ENCODE measurements at regions not wholly inside any gene's neighbourhood (a gene's known extent, or its start where the extent isn't known, plus 50 kb on each side); places are given as distances from the start of the nearest gene placed in this dataset.
"Not testable (repeated sequence)": the region's sequence is repeated elsewhere in the genome, so short reads cannot be mapped to it uniquely, and the experiment has no call there.

DNA sequence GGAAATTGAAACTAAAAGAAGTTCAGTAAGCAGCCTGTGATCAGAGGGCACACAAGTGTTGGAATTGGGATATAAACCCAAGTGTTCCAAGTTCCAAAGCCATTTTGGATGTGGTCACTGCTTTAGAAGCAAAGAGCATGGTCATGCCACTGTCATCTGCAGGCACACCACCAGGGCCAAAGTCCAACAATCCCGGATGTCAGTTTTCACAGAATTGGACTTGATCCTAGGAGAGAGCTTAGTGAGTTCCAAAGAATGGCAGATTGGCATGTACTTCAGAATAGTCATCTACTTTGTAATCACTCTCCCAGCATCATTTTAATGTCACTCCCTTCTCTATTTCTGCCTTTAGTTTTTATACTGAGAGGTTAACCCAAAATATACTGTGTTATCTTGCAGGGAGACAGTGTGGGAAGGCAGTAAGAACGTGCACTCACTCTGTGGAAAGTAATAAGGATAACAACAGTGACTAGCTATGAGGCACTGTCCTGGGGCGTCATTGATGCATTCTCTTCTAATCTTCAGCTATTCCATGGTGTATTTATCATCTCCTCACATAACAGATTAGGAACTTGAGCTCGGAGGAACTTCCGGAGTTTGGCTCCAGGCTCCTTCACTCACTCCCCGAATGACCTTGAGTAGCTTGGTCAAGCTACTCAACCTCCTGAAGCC is 388.0 kb downstream of the ACTL7B start:
- intact Hi-C loops (cut with micrococcal nuclease) = no loop called here

DNA sequence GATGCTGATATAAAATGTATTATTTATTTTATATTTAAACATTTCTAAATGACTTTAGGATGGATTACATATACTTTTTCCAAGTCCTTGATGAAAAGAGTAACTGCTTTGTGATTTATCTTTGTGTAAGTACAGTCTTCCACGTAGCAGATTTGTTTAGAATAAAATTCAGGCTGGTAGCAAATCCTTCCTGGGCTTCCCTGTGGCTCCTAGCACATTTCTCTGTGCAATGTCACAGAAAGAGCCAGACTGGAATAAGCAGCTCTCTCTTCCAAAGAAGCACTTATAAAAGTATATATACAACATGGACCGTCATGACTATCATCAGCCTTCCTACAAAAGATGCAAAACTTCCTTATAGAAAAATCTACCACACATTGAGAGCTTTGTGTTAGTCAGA is 388.6 kb downstream of the ACTL7B start:
- intact Hi-C loops (cut with micrococcal nuclease) = no loop called here

DNA sequence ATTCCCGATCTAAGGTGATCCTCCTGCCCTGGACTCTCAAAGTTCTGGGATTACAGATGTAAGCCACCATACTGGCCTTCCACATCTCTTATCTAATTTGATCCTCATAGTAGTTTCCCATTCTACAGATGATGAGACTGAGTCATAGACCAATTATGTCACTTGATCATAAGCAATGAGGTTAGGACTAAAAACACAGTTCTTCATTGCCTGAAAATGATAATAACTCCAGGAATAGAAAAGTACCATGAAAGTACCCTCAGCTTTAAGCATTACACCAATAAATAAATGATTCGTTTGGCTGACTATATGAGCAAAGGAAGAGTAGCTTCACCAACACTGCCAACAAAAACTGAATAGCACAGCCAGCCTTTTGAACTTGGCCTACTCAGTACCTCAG is 389.5 kb downstream of the ACTL7B start:
- intact Hi-C loops (cut with micrococcal nuclease) = no loop called here

DNA sequence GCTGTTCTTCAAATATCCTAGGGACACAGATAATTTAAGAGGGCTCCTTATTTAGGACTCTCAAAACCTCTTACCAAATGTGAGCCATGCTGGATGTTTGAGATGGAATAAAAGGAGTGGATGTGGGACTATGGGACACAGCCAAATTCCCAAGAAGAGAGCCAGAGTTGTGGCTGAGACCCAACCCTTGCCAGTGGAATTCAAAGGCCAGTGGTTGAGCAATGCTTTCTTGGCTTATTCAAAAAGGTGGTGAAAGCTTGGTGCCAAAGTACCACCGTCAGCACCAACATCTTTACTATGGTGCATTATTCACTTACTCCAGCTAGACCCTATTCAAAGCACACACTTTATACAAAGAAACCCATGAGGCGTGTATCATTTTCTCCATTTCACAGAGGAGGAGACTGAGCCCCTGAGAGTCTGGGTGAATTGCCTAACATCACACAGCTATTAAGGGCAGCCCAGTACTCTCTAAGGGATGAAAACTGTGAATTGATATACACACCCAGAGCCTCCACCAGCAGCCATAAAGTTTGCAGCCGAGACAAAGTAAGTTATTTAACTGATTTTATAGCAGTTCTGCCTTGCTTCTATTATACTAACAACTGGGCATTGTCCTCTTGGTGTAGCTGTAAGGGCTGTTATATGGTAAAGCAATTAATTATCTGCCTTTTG is 391.7 kb downstream of the ACTL7B start:
- intact Hi-C loops (cut with micrococcal nuclease) = no loop called here

DNA sequence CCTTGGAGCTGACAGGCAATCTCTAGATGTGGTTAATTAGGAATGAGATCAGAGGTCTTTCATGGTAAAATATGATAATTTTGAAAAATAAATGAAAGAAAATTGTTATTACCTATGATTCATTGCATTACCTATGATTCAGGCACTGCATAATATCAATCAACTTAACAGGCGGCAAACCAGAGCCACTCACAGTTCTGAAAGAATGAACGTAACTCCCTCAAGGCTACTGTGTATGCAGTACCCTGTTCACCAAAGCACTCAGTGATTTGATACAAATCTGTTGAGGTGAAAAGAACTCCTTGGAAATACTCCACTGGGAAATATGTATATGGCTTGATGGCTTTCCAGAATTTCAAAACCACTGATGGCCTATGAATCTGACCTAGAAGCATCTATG is 398.9 kb downstream of the ACTL7B start:
- intact Hi-C loops (cut with micrococcal nuclease) = no loop called here

DNA sequence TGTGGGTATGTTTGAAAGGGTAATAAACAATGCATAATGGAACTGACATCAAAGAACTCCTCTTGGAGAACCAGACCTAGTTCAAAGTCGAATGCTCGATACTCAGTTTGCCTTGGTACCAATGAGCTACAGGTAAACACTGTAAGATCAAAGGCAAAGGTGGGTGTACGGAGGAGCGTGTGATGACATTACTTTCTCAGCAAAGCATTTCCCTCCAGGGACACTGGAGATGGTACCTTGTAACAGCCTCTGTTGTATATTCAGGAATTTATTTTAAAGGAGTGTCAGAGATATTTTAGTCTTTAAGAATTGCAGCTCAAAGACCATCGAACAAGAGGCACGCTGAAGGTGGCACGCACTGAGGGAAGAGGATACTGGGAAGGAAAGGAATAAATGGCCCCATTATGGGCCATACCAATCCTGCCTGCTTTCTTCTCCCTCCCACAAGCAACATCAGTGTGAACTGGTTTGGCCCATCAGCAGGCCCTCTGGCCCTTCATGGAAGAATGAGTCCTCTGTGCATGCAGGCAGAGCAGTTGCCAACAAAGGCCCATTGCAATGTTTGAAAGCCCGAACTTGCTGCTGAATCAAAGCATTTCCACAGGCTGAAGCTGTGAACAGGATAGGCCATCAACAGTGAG is 410.2 kb downstream of the ACTL7B start:
- intact Hi-C loops (cut with micrococcal nuclease) = no loop called here

DNA sequence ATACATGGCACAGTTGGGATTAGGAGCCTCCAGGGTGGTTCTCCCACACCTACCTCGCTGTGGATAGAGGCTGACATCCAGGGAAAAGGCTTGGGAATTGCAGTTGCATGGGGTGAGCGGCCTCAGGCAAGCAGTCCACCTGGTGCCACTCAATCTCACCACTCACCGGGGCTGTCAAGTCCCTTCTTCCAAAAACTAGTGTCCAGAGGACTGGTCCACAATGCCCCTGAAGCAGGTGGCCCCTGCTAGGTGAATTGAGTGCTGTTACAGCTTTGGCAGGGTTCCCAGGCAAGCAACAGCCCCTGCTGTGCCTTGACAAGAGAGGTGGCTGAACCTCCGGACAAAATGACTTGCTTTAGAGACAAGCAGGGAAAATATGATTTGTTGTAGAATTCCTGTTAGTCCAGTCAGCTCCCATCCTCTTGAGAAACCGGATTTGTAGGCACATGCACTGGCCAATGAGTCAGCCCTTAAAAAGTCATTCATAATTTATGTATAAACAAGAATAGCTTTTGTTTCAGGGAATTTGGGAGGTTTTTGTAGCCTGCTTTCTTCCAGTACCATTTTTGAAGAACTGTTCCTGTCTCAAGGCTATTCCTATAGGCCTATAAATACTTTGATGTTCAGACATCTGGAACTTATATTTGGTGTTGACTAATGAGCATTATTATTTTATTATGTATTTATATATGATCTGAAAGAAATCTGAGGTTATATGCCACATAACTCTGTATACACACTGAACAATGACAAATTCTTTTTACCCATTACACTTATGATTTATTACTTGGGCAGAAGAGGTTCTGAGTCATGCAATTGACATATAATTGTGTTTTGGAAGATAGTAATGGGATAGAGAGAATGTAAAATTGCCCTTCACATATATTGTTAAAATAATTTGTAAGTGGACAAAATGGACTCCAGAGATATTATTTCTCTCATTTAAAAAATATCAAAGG is 411.1 kb downstream of the ACTL7B start:
- intact Hi-C loops (cut with micrococcal nuclease) = no loop called here

DNA sequence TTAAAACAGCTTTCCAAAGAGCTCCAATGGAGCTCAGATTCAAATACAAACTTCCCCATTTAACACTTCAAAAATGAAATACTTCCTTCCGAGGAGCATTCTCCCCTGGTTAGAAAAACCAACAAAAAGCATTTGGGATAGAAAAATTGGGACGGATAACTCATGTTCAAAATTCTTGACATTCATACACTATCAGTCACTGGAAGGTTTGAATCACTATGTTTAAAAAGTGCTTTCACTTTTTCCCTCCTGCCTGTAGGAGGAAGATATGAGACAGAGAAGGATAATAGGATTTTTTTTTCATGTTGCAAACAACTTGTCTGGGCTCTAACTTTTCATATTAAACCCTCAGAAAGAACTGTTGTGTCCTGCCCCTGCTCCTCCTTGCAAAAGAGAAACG is 412.0 kb downstream of the ACTL7B start:
- intact Hi-C loops (cut with micrococcal nuclease) = no loop called here

DNA sequence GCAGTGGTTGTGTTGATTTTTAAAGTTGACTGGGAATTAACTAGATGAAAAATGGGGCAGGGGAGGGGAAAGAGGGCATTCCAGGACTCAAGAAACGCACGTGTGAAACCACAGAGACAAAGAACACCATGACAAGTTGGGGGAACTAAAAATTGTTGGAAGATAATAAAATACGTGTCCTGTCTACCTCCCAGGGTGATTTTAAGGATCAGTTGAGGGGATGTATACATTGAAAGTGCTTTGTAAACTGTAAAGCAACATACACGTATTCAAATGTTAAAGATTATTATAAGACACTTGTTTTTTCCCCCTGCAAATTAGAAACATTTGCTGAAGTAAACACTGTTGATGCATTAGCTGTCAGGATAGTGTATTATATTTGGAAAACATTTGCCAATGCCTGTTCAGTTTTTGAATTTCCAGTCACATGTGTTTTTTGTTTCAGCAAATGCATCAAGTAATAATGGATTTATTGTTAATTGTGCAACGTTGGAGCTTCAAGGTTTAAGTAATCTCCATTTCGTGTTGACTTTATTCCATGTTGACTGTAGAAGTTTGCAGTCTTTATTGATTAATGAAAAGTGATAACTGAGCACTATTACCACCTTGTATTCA is 412.7 kb downstream of the ACTL7B start:
- intact Hi-C loops (cut with micrococcal nuclease) = no loop called here

DNA sequence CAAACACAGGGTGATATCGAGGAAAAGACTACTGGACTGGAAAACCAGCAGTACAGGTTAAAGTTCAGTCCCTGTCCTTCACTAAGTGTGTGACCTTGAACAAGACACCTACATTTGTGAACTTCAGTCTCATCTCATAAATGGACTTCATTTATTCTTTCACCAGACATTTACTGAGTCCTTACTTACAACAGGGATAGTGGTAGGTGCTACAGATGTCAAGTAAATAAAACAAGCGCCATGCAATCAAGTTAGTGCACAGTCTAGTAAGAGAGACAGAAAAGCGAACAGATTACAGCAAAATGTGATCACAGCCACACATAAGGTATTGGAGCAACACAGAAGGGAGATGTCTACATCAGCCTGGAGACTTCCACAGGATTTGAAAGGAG is 413.2 kb downstream of the ACTL7B start:
- intact Hi-C loops (cut with micrococcal nuclease) = no loop called here

DNA sequence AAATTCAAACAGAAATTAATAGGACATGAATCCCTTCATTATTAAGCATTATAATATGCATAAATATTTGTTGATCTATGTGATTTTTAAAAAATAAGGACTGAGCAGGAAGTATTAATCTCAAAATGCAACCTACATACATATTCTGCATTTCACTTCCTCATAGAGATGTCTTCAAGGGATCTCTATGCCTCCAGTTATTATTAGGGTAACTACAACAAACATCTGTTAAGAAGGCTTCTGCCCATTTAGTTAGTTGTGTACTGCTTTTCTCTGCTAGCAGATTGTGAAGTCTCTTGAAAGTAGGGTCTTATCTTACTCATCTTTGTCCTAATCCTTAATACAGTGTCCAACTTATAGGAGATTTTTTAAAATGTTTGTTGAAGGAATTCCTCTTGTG is 414.1 kb downstream of the ACTL7B start:
- intact Hi-C loops (cut with micrococcal nuclease) = no loop called here

DNA sequence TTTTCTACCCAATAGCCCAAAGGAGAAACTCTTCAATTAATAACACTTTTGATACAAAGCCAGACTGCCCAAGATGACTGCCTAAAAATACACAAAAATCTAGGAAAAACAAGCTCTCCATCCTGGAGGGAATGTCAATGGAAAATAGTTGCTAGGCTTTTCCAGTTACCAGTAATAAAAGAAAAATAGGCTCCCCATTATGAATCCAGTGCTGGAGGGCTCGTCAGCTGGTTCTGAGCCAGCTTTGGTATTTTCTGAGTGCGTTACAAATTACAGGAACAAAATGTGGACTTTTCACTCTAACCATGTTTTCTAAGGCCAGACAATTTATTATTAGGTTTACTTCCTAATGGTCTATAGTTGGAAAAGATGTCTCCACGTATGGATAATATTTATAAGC is 414.5 kb downstream of the ACTL7B start:
- intact Hi-C loops (cut with micrococcal nuclease) = no loop called here

DNA sequence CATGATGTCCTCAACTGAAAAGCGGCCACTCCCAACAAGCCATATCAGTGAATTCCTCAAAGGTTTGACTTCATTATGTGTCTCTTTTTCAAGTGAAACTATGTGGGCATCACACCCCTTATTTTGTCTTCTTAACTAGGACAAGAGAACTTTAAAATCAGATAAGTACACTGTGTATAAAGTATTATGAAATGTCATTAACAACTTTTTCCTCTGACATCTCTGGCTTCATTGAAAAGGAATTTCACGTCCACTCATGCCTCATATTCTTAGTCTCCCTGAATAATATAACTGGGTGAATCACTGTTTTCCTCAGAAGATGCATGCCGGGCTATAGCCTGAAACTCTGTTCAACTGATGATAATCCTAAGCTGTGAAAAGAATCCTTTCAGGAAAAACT is 415.8 kb downstream of the ACTL7B start:
- intact Hi-C loops (cut with micrococcal nuclease) = no loop called here

DNA sequence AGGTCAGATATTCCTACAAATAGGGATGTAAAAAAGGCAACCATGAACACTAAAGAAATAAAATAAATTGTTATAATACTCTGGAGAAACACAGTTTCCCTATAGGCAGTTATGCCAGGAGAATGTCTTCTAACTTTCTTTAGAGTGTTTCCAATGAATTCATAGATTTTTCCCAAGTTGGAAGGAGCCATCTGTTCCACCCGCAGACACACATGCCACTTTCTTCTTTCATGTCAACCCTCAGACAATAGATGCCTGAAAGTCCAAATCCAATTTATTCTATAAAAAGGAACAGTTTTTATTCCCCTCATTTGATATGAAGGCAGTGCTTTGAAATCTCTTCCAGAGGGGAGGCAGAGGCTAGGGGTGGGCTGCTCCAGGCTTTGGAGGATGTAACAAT is 418.1 kb downstream of the ACTL7B start:
- intact Hi-C loops (cut with micrococcal nuclease) = no loop called here

DNA sequence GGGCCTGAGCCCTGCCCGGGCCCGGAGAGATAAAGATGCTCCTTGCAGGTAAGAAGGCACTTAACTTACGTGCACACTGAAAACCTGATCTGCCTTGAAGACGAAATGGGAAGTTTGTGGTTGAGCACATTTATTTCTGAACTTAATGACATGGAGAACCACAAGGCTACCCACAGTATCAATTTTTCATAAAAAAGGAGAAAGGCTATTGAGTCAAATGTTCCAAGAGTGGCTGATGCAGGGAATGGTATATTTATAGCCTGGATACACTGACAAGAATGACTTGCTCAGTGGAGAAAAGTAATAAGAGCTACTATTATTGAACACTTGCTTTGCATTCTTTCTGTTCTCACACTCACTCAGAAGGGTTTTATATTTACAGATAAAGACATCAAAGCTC is 419.3 kb downstream of the ACTL7B start:
- intact Hi-C loops (cut with micrococcal nuclease) = no loop called here

DNA sequence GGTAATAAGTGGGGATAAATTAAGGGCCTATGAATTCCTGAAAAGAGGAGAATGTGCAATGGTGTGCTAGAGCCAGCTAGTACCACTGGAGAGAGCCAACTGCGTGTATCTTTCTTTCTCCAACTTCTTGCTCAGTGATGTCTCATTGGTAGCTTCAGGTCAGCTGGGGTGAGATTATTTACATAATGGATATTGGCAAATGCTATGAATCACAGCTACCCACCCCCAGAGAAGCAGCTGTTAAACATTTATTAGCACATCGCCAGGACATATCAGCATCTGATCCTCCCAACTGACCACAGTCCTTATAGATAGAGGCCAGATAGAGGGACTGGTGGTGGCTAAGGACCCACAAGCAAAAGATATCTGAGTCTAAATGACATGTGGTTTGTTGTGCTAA is 421.3 kb downstream of the ACTL7B start:
- intact Hi-C loops (cut with micrococcal nuclease) = no loop called here

DNA sequence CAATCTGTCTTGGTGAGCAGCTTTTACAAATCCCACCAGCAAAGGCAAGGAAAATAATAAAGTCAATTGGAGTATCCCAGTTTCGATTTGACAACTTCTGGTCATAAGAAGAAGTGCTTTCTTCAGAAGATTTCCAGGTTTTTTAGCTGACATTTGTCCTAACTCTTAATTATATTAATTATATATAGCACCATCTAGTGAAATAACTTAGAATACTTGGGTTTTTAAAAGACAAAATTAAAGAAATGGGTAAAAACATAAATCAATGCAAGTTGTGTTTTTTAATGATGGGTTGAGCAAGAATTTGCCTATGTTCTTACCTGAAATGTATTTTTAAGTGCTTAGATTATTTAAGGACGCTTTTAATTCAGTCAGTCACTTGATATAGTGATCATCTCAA is 421.8 kb downstream of the ACTL7B start:
- intact Hi-C loops (cut with micrococcal nuclease) = no loop called here

DNA sequence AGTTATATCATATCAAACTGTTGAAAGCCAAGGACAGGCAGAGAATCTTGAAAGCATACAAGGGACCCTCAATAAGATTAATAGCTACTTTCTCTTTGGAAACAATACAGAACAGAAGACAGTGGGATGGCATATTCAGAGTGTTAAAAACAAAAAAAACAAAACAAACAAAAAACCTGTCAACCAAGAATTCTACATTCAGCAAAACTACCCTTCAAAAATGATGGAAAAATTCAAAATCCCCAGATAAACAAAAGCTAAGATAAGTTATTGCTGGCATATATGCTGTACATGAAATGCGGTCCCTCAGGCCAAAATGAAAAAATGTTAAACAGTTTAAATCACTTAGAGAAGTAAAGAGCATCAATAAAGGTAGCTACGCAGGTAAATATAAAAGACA is 425.1 kb downstream of the ACTL7B start:
- intact Hi-C loops (cut with micrococcal nuclease) = no loop called here

DNA sequence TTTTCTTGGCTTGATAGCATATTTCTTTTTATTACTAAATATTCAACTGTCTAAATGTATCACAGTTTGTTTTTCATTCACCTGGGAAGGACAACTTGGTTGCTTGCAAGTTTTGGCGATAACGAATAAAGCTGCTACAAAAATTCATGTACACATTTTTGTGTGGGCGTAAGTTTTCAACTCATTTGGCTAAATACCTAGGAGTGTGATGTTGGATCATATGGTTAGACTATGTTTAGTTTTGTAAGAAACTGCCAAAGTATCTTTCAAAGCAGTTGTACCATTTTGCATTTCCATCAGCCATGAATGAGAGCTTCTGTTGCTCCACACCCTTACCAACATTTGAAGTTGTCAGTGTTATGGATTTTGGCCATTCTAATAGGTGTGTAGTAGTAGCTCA is 428.0 kb downstream of the ACTL7B start:
- intact Hi-C loops (cut with micrococcal nuclease) = no loop called here

DNA sequence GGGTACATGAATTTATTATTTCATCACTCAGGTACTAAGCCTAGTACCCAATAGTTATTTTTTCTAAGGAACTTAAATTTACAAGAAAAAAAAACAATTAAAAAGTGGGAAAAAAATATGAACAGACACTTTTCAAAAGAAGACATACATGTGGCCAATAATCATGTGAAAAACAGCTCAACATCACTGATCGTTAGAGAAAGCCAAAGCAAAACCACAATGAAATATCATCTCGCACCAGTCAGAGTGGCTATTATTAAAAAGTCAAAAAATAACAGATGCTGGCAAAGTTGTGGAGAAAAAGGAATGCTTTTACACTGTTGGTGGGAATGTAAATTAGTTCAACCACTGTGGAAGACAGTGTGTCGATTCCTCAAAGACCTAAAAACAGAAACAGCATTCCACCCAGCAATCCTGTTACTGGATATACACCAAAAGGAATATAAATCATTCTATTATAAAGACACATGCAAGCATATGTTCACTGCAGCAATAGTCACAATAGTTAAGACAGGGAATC is 429.3 kb downstream of the ACTL7B start:
- intact Hi-C loops (cut with micrococcal nuclease) = not testable (repeated sequence)

DNA sequence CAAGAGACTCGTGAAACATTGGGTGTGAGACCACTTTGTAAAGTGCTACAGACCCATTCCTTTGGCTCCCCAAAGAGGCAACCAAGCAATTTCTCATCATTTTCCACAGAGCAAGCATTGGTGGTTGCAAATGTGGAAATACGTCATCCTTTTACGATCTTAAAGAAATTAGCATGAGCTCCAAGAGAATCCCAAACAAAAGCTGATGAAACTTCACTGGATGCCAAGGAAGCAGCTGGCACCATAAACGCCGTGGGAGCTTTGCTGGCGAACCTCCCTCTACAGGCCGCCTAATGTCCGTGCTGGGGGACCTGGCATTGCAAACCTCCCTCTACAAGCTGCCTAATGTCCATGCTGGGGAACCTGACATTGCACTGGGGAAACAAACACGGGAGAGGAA is 432.4 kb downstream of the ACTL7B start:
- intact Hi-C loops (cut with micrococcal nuclease) = no loop called here

All from T-helper 2 cell treated with Interferon-gamma antibody and Interleukin-4, amounts not matched to agents 100 ng/mL and 5 ng/mL, for 36 hours (primary cell).